PC-3 (cell line): ENCODE measurements at regions not wholly inside any gene's neighbourhood (a gene's known extent, or its start where the extent isn't known, plus 50 kb on each side); places are given as distances from the start of the nearest gene placed in this dataset.

Experiments used
- CTCF ChIP-seq: fragments of 300-600 bp; sonication (generic); conservative IDR thresholded peaks from 2 replicates; pipeline ENCODE4 v1.5.1; 2017; ENCODE audit warnings: antibody characterized with exemption, low read depth, mild to moderate bottlenecking, low read length
- EZH2 ChIP-seq: fragments of 300-600 bp; sonication (generic); IDR thresholded peaks from one replicate; pipeline ENCODE4 v1.6.1; 2017; ENCODE audit warnings: antibody characterized with exemption, mild to moderate bottlenecking, low read length; ENCODE audit not compliant: unreplicated experiment
- EZH2phosphoT487 ChIP-seq: fragments of 300-600 bp; sonication (generic); IDR thresholded peaks from 2 replicates; pipeline ENCODE4 v1.6.1; 2018; ENCODE audit warnings: mild to moderate bottlenecking, antibody characterized with exemption, low read length, borderline replicate concordance

GRCh38 chr6:836276-836853 lies 143.4 kb upstream of the EXOC2 start:
- TF ChIP-seq CTCF (no peak), EZH2 (no peak), EZH2phosphoT487 (no peak)
